HG03469 (cell line): ENCODE measurements at regions not wholly inside any gene's neighbourhood (a gene's known extent, or its start where the extent isn't known, plus 50 kb on each side); places are given as distances from the start of the nearest gene placed in this dataset.
"Not testable (repeated sequence)": the region's sequence is repeated elsewhere in the genome, so short reads cannot be mapped to it uniquely, and the experiment has no call there.

Experiments
- ATAC-seq: cut with Tn5 transposase; IDR thresholded peaks from one replicate; pipeline ENCODE4 v1.9.1; 2021; ENCODE audit warnings: mild to moderate bottlenecking, moderate library complexity, moderate number of reproducible peaks; ENCODE audit not compliant: unreplicated experiment

DNA sequence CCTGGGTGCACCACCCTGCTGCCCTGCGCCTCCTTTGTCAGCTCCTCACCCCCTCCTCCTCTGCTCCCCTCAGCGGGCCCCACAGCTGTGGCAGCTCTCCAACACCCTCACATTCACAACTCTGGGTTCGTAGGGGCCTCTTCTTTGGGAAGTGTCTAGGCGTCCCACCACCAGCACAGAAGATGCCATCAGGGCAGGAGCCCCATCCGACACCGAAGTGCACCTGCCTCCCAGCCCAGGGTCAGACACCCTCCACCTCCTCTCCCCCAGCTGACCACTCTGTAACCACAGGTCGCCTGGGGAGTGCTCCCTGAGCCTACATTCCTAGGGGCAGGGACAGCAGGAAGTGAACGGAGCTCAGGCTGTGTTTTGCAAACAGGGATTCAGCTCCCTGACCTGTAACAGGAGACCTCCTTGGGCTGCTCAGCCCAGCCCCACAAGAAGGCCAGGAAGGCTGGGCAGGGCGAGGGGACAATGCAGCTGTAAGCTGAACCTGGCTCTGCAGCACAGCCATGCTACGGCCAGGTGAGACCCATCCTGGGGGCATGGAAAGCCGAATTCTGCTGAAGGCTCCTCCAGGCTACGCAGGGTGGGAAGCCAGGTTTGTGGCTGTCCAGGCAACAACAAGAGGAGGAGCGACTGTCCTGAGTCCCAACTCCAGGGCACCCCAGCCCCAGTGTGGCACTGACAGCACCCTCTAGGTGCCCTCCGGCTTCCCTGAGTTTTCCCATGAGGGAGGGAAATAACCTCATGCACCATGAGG, 269.0 kb downstream of the GOLGA6L6 start:
- no peak for ATAC-seq

DNA sequence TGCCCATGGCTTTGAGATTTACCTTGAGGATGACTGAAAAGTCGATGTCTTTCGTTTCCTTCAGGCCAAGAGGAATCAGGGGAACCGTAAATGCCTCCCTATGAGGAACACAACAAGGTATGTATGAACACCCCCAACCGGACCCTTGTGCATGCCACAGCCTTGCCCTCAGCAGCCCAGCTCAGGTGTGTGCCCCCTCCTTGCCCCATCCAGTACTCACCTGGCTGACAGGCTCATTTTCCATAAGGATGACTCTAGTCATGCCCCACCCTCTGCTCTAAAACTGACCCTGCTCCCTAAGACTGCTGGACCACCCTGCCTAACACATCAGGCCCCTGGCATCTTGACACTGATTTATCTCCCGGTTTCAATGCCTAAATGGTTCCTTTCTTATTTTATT, 270.0 kb downstream of the GOLGA6L6 start:
- ATAC-seq: no peak

DNA sequence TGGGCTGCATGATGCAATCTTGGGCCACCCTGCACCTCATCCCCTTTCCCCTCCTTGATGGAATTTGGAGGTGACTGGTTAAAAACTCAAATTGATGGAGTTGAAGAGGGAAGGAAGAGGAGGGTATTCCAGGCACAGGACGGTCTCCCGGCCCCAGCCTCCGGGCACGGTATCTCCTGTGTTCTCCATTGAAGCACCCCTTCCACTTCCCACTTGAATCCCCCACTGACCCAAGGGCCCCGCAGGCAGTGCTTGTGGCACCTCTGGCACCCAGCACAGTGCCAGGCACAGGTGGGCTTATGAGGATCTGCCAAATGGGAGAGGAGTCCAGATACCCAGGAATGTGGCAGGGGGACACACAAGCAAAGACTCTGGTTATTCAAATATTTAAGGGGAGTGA, 271.6 kb downstream of the GOLGA6L6 start:
- ATAC-seq: not testable (repeated sequence)

DNA sequence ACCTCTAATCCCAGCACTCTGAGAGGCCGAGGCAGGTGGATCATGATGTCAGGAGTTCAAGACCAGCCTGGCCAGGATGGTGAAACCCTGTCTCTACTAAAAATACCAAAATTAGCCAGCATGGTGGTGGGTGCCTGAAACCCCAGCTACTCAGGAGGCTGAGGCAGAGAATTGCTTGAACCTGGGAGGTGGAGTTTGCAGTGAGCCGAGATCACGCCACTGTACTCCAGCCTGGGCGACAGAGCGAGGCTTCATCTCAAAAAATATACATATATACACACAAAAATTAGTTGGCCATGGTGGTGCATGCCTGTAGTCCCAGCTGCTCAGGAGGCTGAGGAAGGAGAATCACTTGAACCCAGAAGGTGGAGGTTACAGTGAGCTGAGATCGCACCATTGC, 273.6 kb downstream of the GOLGA6L6 start:
- not testable (repeated sequence) for ATAC-seq

DNA sequence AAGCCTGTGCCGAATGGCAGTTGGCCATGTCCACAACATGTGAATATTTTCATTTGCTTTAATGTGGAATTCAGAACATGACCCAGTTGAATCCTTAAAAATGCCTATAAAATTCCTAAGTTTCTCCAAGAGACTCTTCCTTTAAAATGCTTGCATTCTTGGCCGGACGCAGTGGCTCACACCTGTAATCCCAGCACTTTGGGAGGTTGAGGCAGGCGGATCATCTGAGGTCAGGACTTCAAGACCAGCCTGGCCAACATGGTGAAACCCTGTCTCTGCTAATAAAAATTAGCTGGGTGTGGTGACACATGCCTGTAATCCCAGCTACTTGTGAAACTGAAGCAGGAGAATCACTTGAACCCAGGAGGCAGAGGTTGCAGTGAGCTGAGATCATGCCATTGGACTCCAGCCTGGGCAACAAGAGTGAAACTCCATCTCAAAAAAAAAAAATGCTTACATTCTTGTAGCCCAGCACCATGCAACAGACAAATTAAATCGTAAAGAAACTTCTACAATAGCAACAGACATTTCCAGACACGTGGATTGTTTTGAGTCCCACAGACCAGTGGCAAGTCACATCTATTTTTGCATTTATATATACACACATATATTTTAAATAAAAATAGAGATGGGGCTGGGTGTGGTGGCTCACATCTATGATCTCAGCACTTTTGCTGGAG, 274.4 kb downstream of the GOLGA6L6 start:
- not testable (repeated sequence) for ATAC-seq

DNA sequence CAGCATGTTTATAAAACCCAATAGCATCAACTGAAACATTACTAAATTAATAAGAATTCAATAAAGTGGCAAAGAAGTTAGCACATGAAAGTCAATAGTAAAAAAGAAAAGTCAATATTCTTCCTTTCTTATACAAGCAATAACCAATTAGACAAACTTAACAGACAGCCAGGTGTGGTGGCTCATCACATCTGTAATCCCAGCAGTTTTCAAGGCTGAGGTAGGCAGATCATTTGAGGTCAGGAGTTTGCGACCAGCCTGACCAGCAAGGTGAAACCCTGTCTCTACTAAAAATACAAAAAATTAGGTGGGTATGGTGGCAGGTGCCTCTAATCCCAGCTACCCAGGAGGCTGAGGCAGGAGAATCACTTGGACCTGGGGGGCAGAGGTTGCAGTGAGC, 275.9 kb downstream of the GOLGA6L6 start:
- ATAC-seq: not testable (repeated sequence)

DNA sequence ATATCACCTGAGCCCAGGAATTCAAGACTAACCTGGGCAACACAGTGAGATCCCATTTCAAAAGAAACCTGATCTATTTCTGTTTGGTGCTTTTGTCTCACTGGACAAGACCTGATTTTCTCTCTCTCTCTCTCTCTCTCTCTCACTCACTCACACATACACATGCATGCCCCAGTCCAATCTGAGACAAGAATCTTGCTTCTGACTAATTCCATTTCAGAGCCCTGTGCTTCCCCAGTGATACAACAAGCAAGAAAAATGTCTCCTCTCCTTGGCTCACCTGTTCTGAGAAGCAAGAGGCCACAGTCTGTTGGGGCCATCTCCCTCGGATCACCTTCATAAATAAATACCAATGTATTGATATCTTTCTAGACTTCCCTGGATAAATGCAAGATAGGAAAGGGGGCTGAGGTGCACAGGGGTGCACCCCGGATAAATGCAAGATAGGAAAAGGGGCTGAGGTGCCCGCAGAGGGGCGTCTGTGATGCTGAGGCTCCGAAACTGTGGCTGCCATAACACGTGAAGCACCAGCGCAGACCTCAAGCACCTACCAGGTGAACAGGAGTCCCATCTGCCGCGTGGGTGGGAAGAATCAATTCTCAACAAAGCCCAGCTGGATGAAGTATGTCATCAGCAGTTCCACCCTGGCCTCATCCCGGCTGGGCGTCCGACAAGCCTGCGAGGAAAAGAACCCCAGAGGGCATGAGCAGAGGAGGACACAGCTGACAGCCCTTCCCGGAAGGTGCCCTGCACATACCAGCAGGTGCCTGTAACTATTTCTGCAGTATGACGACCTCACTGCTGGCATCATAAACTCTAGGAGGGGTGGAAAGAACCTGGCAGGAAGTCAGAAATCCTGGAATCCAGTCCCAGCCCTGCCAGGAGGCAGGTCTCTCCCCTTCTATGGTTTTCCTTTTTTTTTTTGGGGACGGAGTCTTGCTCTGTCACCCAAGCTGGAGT, 280.0 kb downstream of the GOLGA6L6 start:
- ATAC-seq: not testable (repeated sequence)

DNA sequence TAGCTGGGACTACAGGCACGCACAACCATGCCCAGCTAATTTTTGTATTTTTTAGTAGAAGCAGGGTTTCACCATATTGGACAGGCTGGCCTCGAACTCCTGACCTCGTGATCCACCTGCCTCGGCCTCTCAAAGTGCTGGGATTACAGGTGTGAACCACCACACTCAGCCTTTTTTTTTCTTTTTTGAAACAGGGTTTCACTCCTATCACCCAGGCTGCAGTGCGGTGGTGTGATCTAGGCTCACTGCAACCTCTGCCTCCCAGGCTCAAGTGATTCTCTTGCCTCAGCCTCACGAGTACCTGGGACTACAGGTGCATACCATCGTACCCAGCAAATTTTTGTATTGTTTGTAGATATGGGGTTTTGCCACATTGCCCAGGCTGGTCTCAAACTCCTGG, 280.9 kb downstream of the GOLGA6L6 start:
- not testable (repeated sequence) for ATAC-seq

DNA sequence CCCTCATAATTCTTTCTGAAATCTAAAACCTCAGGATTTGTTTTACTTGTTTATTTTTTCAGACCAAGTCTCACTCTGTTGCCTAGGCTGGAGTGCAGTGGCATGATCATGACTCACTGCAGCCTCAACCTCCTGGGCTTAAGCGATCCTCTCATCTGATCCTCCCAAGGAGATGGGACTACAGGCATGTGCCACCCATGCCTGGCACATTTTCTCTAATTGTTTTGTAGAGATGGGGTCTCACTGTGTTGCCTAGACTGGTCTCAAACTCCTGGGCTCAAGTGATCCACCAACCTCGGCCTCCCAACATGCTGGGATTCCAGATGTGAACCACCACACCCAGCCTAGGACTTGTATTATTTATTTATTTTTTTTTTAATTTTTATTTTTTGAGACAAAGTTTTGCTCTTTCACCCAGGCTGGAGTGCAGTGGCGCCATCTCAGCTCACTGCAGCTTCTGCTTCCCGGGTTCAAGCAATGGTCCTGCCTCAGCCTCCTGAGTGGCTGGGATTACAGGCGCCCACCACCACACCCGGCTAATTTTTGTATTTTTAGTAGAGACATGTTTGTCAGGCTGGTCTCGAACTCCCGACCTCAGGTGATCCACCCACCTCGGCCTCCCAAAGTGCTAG, 281.9 kb downstream of the GOLGA6L6 start:
- not testable (repeated sequence) for ATAC-seq

DNA sequence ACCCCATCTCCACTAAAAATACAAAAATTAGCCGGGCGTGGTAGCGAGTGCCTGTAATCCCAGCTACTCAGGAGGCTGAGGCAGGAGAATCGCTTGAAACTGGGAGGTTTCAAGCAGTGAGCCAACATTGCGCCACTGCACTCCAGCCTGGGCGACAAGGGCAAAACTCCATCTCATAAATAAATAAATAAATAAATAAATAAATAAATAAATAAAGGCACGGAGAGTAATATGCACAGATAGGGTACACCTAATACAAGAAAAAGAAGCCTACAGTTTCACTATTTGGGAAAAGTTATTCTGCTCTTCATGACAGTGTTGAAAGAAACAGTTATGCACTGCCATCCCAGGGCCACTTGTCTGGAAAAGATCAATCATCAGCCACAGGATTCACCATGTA, 285.2 kb downstream of the GOLGA6L6 start:
- not testable (repeated sequence) for ATAC-seq

DNA sequence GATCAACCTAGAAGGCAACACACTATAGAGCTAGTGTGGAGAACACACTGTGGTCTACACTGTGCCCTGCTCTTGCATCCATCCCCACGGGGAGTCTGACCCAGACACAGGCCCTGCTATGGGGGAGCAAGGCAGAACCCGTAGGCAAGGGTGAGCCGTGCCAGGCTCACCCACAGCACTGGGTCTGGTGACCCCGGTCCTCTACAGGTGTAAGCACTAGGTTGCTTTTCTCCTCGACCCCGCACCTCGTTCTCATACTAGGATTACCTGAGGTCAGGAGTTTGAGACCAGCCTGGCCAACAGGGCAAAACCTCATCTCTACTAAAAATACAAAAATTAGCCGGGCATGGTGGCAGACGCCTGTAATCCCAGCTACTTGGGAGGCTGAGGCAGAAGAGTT, 286.0 kb downstream of the GOLGA6L6 start:
- ATAC-seq: not testable (repeated sequence)

DNA sequence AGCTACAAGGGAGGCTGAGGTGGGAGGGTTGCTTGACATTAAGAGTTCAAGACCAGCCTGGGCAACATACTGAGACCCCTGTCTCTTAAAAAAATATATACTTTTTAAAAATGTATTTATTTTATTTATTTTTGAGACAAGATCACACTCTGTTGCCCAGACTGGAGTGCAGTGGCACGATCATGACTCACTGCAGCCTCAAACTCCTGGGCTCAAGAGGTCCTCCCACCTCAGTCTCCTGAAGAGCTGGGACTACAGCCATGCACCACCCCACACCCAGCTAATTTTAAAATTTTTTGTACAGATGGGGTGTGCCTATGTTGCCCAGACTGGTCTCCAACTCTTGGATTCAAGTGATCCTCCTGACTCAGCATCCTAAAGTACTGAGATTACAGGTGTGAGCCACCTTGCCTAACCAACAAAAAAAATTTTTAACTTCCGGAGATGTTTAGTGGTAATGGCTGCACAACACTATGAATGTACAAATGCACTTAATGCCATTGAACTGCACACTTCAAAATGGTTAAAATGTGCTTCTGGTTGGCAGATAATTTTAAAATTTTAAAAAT, 288.5 kb downstream of the GOLGA6L6 start:
- ATAC-seq: not testable (repeated sequence)

DNA sequence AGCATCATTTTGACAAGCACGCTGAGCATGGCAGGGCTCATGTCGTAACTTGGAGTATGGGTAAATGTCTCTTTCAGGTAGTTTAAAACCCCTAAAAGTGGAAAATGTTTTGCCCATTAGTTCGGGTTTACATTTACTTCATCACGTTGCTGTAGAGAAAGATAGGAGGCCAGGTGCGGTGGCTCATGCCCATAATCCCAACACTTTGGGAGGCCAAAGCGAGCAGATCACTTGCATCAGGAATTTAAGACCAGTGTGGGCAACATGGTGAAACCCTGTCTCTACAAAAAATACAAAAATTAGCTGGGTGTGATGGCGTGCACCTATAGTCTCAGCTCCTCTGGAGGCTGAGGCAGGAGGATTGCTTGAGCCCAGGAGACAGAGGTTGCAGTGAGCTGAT, 289.6 kb downstream of the GOLGA6L6 start:
- not testable (repeated sequence) for ATAC-seq

DNA sequence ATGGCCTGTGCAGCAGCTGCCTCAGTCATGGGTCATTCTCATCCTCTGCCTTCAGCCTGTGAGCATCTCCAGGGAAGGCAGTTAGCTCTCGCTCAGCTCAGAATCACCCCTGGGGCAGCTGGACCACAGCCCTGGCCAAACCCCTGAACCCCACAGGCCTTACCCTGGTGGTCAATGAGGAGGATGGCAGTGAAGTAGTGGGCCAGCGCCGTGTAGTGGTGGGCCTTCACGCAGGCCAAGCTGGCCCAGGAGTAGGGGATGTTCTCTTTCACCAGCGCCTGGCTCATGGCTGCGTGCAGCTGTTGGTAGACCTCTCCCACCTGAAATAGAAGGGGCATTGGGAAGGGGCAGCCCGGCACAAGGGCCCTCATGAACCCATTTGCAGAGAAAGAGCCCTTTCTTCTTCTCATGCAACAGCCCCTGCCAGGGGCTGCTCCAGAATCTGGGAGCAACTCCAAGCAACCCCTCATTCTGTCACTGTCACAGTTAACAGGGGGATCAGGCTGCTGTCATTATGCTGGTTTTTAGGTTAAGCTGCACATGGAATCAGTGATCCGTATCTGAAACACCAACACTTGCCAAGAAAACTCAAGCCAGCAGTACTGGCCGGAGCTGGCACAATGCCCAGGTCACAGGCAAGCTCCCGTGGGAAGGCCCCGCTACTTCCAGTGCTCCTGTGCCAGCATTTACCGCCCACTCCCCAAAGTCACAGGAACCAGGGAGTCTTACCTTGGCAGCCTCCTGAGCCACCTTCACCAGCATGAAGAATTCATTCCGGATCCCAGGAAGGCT, 290.2 kb downstream of the GOLGA6L6 start:
- not testable (repeated sequence) for ATAC-seq

DNA sequence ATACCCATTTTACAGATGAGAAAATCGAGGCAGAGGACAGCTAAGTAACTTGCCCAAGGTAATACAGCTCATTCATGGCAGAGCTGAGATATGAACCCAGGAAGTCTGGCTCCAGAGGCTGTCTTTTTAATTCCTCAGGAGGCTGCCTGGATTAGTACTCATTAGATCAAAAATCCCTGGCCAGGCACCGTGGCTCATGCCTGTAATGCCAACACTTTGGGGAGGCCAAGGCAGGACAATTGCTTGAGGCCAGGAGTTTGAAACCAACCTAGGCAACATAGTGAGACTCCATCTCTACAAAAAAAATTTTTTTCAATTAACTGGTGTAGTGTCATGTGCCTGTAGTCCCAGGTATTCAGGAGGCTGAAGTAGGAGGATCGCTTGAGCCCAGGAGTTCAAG, 291.4 kb downstream of the GOLGA6L6 start:
- ATAC-seq: not testable (repeated sequence)

DNA sequence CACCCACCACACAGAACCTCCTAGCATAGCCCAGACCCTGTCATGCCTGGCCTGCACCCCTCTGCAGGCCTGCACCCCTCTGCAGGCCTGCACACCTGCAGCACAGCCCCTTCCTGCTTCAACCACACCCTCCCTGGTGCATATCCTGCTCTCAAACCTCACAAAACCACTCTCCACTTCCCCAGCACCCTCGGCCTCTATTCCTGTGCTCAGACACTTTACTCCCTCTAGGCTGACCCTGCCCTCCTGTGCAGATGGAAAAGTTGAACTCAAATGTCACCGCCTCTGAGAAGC, 292.0 kb downstream of the GOLGA6L6 start:
- ATAC-seq: not testable (repeated sequence)

DNA sequence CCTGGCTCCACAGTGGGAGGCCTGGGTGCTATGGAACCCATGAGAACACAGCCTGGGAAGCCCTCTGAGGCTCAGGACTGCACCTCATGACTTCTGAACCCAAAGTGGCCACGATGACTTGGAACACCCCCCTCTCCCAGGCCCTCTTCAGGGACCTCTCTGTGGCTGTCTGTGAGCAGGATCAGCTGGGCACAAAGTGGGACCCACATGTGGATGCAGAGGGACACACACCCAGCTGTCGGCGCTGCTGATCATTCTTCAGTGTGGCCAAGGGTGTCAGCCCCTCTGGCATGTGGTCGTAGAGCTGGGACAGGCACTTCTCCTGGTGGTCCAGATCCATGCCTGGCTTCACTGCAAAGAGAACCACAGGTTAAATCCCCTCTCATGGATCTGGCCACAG, 293.2 kb downstream of the GOLGA6L6 start:
- ATAC-seq: not testable (repeated sequence)

DNA sequence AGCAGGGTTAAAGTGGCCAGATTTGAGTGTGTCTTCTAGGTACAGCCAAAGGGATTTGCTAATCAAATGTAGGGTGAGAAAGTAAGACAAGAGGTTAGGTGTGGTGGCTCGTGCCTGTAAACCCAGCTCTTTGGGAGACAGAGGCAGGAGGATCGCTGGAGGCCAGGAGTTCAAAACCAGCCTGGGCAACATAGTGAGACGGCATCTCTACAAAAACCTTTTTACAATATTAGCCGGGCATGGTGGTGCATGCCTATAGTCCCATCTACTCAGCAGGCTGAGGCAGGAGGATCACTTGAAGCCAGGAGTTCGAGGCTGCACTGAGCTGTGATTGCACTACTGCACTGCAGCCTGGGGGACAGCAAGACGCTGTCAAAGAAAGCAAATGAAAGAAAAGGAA, 294.5 kb downstream of the GOLGA6L6 start:
- not testable (repeated sequence) for ATAC-seq

DNA sequence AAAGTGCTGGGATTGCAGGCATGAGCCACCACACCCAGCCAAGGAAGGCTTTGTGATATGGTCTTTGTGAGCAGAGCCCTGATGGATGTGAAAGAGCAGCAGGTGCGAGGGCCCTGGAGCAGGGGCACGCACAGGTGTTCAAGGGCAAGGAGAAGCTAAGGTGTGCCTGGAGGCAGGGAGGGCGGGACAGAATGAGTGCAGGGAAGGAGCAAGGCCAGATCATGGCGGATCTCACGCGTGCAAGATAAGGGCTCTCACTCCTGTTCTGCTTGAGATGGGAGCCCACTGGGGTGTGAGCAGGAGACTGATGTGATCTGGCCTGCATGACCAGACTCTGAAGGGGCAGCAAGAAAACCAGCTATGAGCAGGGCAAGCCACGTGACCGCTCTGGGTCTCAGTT, 295.0 kb downstream of the GOLGA6L6 start:
- ATAC-seq: not testable (repeated sequence)

DNA sequence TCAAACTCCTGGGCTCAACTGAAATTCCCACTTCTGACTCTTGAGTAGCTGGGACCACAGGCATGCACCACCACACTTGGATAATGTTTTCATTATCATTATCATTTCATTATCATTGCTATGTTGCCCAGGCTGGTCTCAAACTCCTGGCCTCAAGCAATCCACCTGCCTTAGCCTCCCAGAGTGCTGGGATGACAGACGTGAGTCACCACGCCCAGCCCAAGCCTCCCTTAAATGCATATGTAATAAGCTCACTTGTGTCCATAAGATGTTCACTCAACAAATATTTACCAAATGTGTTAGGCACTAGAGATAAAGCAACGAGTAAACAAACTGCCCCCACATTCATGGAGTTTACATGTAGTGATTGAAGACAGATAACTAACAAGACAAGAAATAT, 295.7 kb downstream of the GOLGA6L6 start:
- ATAC-seq: not testable (repeated sequence)
